ENCODE measurements at regions not wholly inside any gene's neighbourhood (a gene's known extent, or its start where the extent isn't known, plus 50 kb on each side); places are given as distances from the start of the nearest gene placed in this dataset.

DNA sequence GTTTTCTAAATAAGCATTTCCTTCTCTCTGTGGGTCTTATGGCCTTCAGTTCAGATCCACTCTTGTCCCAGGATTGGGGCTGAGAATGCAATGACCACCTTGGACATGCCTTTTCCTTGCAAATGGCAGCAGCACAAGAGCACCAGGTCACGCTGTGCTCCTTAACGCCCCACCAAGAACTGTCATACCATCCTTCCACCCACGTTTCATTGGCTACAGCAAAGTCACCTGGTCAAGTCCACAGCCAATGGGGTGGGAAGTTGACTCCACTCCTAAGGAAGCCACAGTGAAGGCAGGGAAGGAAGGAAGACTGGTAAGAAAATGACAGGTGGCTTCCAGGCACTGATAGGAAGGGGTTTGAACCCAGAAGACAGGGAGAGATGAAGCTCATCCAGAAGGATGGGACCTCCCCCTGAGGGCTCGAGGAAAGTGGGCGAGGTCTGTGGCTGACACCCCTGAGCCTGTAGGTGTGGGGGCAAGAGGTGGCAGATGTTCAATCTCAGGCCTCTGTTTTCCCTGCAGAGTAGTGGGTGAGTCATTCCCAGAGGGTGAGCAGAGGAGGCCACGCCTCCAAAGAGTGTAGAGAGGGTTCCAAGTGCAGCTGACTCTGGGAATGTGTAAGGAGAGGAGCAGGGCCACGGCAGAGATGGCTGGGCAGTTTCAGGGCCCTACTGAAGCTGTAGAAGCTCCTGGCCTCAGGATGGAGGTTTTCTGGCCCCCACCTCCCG lies 113.5 kb upstream of the VRK1 start:
- no peak for TF ChIP-seq SUZ12 (IDR thresholded peaks at IDR 0.05; ENCODE audit: extremely low read depth, insufficient read depth, insufficient read length)
- no peak for TF ChIP-seq ZNF274 (IDR thresholded peaks at IDR 0.05; ENCODE audit: low read depth, low read length)
- no peak for TF ChIP-seq YY1 (IDR thresholded peaks at IDR 0.05; ENCODE audit: insufficient read depth, insufficient read length)
- Histone ChIP-seq H3K9ac (ENCODE audit: insufficient read length, low read depth) (no peak overlapping the region), H3K4me1 (ENCODE audit: insufficient read depth, insufficient read length) (peaks cover 2% of the 10 kb centered on the region), H3K9me3 (ENCODE audit: insufficient read depth, low read length) (no peaks in the 10 kb centered on the region), H3K27me3 (ENCODE audit: insufficient read depth, insufficient read length) (peaks cover 47% of the 10 kb centered on the region), H3K4me3 (ENCODE audit: insufficient read length, low read depth) (no peak overlapping the region), H3K36me3 (ENCODE audit: insufficient read depth, insufficient read length, low read length) (no peaks in the 10 kb centered on the region)
- DNase-seq (ENCODE audit: low read depth, low spot score) = no peak

DNA sequence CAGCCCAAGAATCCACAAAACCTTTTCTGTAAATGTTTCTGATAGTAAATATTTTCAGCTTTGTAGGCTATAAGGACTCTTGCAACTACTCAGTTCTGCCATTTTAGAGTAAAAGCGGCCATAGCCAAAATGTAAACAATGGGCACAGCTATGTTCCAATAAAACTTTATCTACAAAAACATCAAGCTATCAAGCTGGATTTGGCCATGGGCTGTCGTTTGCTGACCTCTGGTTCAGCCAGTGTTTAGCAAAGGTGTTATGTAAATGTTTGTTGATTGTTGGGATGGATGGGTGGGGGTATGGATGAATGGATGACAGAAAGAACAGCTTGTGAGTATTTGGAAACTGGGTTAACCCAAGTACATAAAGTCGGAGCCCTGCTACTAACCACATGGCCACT lies 111.1 kb upstream of the VRK1 start:
- H3K4me1 ChIP-seq (ENCODE audit: insufficient read depth, insufficient read length) = peaks cover 2% of the 10 kb centered on the region
- no peak overlapping the region for H3K9ac ChIP-seq (ENCODE audit: insufficient read length, low read depth)
- no peak overlapping the region for H3K4me3 ChIP-seq (ENCODE audit: insufficient read length, low read depth)
- no peak for DNase-seq (ENCODE audit: low read depth, low spot score)
- peaks cover 6% of the 10 kb centered on the region; the same call in 1 of the 2 replicates for H3K9me3 ChIP-seq (ENCODE audit: insufficient read depth, low read length)
- peaks cover 63% of the 10 kb centered on the region for H3K27me3 ChIP-seq (ENCODE audit: insufficient read depth, insufficient read length)
- TF ChIP-seq YY1 (IDR thresholded peaks at IDR 0.05; ENCODE audit: insufficient read depth, insufficient read length) = no peak
- TF ChIP-seq ZNF274 (IDR thresholded peaks at IDR 0.05; ENCODE audit: low read depth, low read length) = no peak
- no peak for TF ChIP-seq SUZ12 (IDR thresholded peaks at IDR 0.05; ENCODE audit: extremely low read depth, insufficient read depth, insufficient read length)
- H3K36me3 ChIP-seq (ENCODE audit: insufficient read depth, insufficient read length, low read length) = no peaks in the 10 kb centered on the region

DNA sequence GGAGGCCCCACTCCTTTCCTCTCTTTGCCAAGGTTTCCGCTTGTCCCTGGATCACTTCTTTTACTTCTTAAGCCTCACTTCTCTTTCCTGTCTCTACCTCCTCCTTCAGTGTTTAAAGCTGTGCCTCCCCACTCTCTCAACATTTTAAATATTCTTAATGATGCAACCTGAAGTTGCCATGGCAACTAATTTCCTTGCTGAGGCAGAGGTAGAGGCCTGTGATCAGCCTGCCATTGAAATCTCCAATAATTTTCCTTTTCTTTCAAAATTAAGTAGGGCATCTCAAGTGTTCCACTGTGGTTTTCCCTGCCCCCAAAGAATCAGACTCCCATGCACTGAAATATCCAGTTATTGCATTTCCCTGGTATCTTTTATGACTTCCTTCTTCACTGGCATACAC lies 108.6 kb upstream of the VRK1 start:
- TF ChIP-seq ZNF274 (IDR thresholded peaks at IDR 0.05; ENCODE audit: low read depth, low read length) (no peak), YY1 (IDR thresholded peaks at IDR 0.05; ENCODE audit: insufficient read depth, insufficient read length) (no peak), SUZ12 (IDR thresholded peaks at IDR 0.05; ENCODE audit: extremely low read depth, insufficient read depth, insufficient read length) (no peak)

GRCh38 chr14:96690713-96691383 lies 106.3 kb upstream of the VRK1 start:
- Histone ChIP-seq H3K4me3 (ENCODE audit: insufficient read length, low read depth) (no peak overlapping the region), H3K36me3 (ENCODE audit: insufficient read depth, insufficient read length, low read length) (no peaks in the 10 kb centered on the region), H3K27me3 (ENCODE audit: insufficient read depth, insufficient read length) (peaks cover 70% of the 10 kb centered on the region), H3K9ac (ENCODE audit: insufficient read length, low read depth) (no peak overlapping the region), H3K4me1 (ENCODE audit: insufficient read depth, insufficient read length) (peaks cover 4% of the 10 kb centered on the region), H3K9me3 (ENCODE audit: insufficient read depth, low read length) (peaks cover 11% of the 10 kb centered on the region; the same call in 1 of the 2 replicates)
- no peak for TF ChIP-seq ZNF274 (IDR thresholded peaks at IDR 0.05; ENCODE audit: low read depth, low read length)
- TF ChIP-seq YY1 (IDR thresholded peaks at IDR 0.05; ENCODE audit: insufficient read depth, insufficient read length) = no peak
- no peak for DNase-seq (ENCODE audit: low read depth, low spot score)

More for the DNA sequence above, 108.6 kb upstream of the VRK1 start:
- H3K4me3 ChIP-seq (ENCODE audit: insufficient read length, low read depth) = no peak overlapping the region
- peaks cover 4% of the 10 kb centered on the region for H3K4me1 ChIP-seq (ENCODE audit: insufficient read depth, insufficient read length)
- no peak for DNase-seq (ENCODE audit: low read depth, low spot score)
- no peak overlapping the region for H3K9ac ChIP-seq (ENCODE audit: insufficient read length, low read depth)
- H3K9me3 ChIP-seq (ENCODE audit: insufficient read depth, low read length) = peaks cover 11% of the 10 kb centered on the region; the same call in 1 of the 2 replicates
- no peaks in the 10 kb centered on the region for H3K36me3 ChIP-seq (ENCODE audit: insufficient read depth, insufficient read length, low read length)
- H3K27me3 ChIP-seq (ENCODE audit: insufficient read depth, insufficient read length) = peaks cover 69% of the 10 kb centered on the region

- no peak overlapping the region for H3K9ac ChIP-seq (ENCODE audit: insufficient read length, low read depth)
- TF ChIP-seq SUZ12 (IDR thresholded peaks at IDR 0.05; ENCODE audit: extremely low read depth, insufficient read depth, insufficient read length) (no peak), YY1 (IDR thresholded peaks at IDR 0.05; ENCODE audit: insufficient read depth, insufficient read length) (no peak), ZNF274 (IDR thresholded peaks at IDR 0.05; ENCODE audit: low read depth, low read length) (no peak)
- no peak overlapping the region for H3K4me3 ChIP-seq (ENCODE audit: insufficient read length, low read depth)
- peaks cover 11% of the 10 kb centered on the region; the same call in 1 of the 2 replicates for H3K9me3 ChIP-seq (ENCODE audit: insufficient read depth, low read length)
- DNase-seq (ENCODE audit: low read depth, low spot score) = no peak
- peaks cover 4% of the 10 kb centered on the region for H3K4me1 ChIP-seq (ENCODE audit: insufficient read depth, insufficient read length)
- H3K27me3 ChIP-seq (ENCODE audit: insufficient read depth, insufficient read length) = peaks cover 77% of the 10 kb centered on the region
- H3K36me3 ChIP-seq (ENCODE audit: insufficient read depth, insufficient read length, low read length) = no peaks in the 10 kb centered on the region
Observed at GRCh38 chr14:96693252-96693820, 103.8 kb upstream of the VRK1 start.

- peaks cover 77% of the 10 kb centered on the region for H3K27me3 ChIP-seq (ENCODE audit: insufficient read depth, insufficient read length)
- H3K36me3 ChIP-seq (ENCODE audit: insufficient read depth, insufficient read length, low read length) = no peaks in the 10 kb centered on the region
- DNase-seq (ENCODE audit: low read depth, low spot score) = peak; percentile 44
- peaks cover 11% of the 10 kb centered on the region; the same call in 1 of the 2 replicates for H3K9me3 ChIP-seq (ENCODE audit: insufficient read depth, low read length)
- H3K9ac ChIP-seq (ENCODE audit: insufficient read length, low read depth) = no peak overlapping the region
- H3K4me3 ChIP-seq (ENCODE audit: insufficient read length, low read depth) = no peak overlapping the region
- TF ChIP-seq ZNF274 (IDR thresholded peaks at IDR 0.05; ENCODE audit: low read depth, low read length) (no peak), YY1 (IDR thresholded peaks at IDR 0.05; ENCODE audit: insufficient read depth, insufficient read length) (no peak), SUZ12 (IDR thresholded peaks at IDR 0.05; ENCODE audit: extremely low read depth, insufficient read depth, insufficient read length) (no peak)
- peaks cover 4% of the 10 kb centered on the region for H3K4me1 ChIP-seq (ENCODE audit: insufficient read depth, insufficient read length)
Observed at GRCh38 chr14:96693987-96694386, 103.2 kb upstream of the VRK1 start.

- DNase-seq (ENCODE audit: low read depth, low spot score) = no peak
- no peak overlapping the region for H3K9ac ChIP-seq (ENCODE audit: insufficient read length, low read depth)
Observed at GRCh38 chr14:96698960-96699539, 98.1 kb upstream of the VRK1 start.

More at GRCh38 chr14:96698960-96699539, 98.1 kb upstream of the VRK1 start:
- TF ChIP-seq SUZ12 (IDR thresholded peaks at IDR 0.05; ENCODE audit: extremely low read depth, insufficient read depth, insufficient read length) (no peak), YY1 (IDR thresholded peaks at IDR 0.05; ENCODE audit: insufficient read depth, insufficient read length) (no peak), ZNF274 (IDR thresholded peaks at IDR 0.05; ENCODE audit: low read depth, low read length) (no peak)
- Histone ChIP-seq H3K4me3 (ENCODE audit: insufficient read length, low read depth) (no peak overlapping the region), H3K9me3 (ENCODE audit: insufficient read depth, low read length) (no peaks in the 10 kb centered on the region), H3K27me3 (ENCODE audit: insufficient read depth, insufficient read length) (peaks cover 37% of the 10 kb centered on the region), H3K4me1 (ENCODE audit: insufficient read depth, insufficient read length) (no peaks in the 10 kb centered on the region), H3K36me3 (ENCODE audit: insufficient read depth, insufficient read length, low read length) (no peaks in the 10 kb centered on the region)
